GM21367 (cell line): ENCODE measurements at regions not wholly inside any gene's neighbourhood (a gene's known extent, or its start where the extent isn't known, plus 50 kb on each side); places are given as distances from the start of the nearest gene placed in this dataset.

Source experiments
- ATAC-seq: cut with Tn5 transposase; IDR thresholded peaks from one replicate; pipeline ENCODE4 v1.9.1; 2021; ENCODE audit not compliant: unreplicated experiment

DNA sequence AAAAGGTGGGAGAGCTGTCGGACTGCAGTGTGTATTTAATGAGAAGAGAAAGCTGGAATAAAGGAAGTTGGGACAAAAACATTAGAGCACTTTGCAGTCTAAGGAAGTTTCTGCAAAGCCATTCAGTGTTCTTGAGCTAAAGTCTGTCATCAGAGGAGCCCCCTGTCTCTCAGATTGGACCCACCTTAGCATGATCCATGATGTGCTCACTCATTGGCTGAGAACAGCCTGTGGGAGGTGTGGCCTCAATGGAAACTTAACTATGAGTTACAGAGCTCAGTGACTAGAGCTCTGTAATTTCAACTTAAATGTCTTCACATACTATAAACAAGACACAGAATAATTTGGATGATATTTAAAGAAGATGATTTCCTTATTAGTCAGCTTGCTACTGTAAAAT lies 437.0 kb downstream of the BTBD3 start:
- ATAC-seq = no peak

DNA sequence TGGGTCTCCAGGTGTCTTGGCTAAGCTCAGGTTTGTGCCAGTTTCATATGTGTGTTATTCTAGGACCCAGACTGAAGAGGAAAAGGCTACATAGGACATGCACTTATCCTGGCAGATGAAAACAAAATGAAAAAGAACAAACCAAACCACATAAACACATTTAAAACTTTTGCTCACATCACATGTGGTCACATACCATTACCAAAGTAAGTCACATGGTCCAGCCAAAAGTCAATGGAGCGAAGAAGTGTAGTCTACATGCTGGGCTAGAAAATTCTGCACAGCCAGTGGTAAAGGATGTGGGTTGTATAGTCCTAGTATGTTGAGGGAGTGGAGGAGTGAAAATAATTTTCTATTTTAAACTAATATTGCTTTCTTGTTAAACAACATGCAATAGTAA lies 437.5 kb downstream of the BTBD3 start:
- ATAC-seq = no peak

DNA sequence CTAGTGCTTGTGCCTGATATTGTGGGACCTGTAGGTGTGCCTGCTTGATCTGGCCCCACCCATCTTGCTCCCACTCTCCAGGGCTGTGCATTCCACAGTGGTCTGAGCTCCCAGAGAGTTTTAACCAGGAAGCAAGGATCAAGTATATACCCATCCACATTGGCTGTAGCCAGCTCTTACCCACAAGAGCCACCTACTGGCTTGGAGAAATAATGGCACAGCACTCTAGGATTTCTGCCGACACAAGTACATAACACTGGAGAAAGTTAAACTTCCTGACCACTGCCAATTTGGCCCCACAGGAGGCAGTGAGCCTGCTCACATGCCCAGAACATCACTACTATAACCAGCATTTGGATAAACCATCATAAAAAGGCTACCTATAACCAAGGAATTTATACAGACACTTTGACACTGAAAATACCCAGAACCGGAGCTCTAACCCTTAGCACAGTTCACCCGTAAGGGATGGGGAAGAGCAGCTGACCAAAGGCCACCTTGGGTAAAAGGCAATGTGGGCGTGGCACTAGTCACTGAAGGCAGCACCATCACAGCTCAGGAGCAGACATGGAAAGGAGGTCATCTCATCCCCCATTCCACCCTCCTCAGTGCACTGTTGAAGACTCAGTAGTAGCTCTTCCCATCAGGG lies 440.4 kb downstream of the BTBD3 start:
- no peak for ATAC-seq

DNA sequence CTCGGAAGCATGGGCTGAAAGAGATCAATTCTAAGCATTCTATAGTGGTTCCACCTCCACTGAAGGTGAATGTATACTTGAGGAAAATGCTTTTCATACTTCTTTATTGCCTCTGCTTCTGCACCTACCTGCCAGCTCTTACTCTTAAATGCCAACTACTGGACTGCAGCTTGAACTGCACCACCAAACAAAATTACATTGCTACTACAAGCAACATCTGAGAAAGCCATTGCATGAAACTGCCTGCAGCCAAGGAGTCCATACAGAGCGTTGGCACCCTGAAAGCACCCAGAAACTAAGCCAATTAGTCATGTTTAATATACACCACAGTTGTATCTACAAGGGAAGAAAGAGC lies 440.9 kb downstream of the BTBD3 start:
- no peak for ATAC-seq

DNA sequence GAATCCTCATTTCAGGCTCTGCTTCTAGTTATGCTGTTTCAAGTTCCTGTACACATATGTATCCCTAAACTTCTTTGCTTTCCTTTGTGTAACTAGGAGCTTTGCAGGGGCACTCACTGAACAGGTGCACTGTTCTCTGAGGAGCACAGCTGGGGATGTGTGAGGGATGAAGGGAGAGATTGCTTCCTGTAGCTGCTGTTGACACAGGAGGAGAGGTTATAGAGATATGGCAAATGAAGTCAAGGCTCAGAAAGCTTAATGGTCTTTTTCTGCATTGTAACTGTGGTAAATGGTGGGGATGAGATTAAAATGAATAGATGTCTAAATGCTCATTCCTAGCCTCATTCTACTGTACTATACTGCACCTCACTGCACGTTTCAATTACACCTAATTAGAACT lies 454.3 kb downstream of the BTBD3 start:
- no peak for ATAC-seq

DNA sequence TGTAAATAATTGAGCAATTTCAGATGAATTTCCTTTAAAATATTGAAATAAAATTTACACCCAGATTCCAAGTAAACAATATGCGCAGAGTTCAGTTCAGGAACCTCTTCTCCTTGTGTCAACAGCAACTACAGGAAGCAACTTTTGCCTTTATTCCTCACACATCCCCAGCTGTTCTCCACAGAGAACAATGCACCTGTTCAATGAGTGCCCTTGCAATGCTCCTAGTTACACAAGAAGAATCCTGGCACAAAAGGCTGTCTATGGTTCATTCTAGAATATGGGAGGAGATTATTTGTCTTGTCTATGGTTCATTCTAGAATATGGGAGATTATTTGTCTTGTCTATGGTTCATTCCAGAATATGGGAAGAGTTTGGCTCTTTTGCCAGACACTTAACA lies 454.9 kb downstream of the BTBD3 start:
- ATAC-seq = no peak

DNA sequence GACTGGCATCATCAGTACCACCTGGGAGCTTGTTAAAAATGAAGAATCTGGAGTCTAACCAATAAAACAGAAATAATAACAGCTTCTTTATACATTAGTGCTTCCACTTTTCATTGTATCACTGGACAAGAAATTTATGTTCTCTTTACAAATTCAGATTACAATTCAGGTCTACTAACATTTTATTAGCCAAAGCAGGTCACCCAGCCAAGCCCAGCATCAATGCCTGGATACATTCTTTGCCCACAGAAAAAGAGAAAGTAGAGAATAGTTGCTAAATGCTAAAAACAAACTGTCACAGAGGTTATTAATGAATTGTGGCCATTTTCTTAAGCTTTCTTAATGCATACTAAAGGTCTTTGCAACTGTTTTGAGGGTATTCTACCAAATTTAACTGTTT lies 458.3 kb downstream of the BTBD3 start:
- no peak for ATAC-seq

DNA sequence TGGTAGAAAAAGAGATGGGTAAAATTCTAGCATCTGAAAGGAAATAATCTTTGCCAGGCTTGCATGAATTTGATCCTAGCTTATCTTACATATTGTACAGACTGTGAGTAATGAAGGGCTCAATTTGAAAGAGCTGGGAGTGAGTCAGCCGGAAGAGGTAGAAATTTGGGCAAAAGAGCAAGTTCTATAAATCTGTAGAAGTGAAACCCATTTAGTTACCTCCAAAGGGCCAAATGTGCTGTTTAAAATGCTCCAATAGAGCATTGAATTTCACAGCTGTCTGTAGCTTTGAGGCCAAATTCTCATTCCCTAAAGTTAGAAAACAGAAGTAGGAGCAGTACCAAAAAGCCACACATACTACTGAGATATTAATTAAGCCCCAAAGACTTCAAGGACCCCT lies 466.1 kb downstream of the BTBD3 start:
- no peak for ATAC-seq

DNA sequence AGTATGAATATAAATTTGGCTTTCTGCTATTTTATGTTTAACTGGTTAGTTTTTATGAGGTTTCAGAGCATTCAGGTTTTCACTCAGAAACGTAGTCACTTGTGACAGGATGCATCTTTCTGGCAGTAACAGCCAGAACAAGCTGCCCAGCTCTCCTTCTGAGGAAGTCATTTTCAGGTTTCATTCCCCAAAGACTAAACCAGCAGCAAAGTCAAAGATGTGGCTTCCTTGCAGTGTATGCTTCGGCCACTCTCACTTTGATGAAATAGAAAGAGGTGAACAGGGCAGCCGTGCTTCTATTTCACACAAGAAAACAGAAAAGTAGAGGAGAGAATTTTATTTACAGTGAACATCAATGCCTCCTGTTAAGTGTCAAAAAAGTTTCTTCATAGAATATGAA lies 469.1 kb downstream of the BTBD3 start:
- no peak for ATAC-seq

DNA sequence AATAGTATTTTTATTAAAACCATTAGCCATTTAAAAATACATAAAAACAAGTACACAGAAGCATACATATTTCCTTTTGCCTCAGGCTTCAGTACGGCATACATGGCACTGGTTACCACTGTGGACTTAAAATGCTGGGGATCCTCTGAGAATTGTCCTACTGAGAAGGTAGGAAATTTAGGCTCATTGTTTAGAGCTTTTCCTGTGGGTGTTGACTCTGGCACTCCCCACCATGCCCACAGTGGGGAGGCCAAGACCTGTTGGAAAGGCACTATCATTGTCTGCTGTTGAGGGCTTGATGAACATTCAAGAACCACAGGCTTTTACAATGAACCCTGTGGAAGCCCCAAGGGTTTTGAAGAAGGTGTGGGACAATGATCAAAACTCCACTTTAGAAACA lies 473.4 kb downstream of the BTBD3 start:
- ATAC-seq = no peak

DNA sequence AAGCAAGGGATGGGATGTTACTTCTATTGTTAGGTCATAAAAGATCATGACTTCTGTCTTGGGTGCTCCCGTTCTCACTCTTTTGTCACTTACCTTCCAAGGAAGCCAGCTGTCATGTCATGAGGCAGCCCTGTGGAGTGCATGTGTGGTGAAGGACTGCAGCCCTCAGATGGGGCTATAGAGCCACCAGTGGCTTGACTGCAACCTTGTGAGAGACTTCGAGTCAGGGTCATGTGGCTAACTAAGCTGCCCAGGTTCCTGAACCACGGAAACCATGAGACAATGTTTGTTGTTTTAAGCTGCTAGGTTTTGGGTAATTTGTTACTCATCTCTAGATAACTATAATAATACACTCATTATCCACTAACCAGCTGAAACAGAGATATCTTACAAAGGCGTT lies 477.1 kb downstream of the BTBD3 start:
- no peak for ATAC-seq

DNA sequence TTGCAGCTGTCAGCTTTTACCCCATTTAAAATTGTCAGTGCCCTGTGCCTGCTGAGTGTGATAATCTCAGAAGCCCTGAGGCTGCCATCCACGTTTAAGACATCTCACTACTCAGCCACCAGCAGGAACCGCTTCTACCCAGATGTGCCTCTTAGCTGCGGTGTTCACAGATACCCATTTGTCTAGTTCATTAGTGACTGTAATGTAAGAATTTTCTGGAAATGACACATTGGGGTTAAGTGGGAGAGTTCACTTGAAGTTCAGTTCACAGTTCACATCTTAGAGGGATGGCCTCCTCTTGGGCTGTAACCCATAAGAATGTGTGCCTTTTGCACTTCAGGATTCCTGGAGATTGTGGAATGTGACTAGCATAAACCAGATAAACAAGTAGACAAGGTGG lies 477.7 kb downstream of the BTBD3 start:
- ATAC-seq = no peak

DNA sequence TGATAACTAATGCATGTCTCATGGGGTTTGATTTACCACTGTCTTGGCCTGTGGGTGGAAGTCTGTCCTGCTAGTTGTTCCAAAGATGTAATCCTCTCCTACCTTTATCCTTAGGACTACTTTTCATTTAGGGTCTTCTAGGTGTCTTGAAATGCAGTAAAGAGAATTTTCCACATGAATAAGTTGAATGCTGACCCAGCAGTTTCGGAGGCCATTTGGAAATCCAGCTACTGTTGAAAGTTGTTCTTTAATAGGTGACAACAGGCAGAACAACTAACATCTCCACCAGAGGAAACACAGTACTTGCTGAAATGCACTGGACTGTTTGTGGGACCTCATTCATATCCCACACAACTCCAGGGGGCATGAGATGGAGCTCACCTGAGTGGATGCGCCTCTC lies 478.1 kb downstream of the BTBD3 start:
- ATAC-seq = no peak

DNA sequence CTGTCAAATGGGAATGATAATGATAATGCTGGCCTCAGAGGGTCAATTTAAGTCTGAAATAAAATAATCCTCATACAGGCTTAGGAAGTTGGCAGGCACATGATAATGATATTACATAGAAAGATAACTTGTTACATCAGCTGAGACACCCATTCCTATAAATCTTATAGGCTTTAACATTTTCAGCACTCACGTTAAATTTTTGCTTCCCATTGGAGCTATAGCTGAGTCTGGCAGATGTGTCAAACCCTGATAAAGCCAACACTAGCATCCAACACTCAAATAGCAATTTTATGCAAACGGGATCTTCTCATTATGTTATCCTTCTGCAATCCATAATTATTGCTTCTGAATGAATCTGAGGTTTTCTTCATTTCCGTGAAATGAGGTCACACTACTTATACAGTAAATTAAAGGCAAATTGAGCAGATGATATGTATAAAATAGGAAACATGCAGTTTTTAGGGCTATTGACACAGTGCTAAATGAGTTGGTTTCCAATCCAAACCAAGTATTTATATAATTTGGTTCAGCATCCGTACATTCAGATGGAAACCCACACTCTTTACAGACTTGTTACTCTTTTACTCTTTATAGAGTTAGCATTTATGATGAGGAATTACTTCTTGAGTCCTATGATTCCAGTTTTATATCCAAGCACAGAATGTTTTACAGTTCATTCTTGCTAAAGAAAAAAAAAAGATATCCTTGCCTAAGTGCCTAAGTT lies 481.6 kb downstream of the BTBD3 start:
- no peak for ATAC-seq

DNA sequence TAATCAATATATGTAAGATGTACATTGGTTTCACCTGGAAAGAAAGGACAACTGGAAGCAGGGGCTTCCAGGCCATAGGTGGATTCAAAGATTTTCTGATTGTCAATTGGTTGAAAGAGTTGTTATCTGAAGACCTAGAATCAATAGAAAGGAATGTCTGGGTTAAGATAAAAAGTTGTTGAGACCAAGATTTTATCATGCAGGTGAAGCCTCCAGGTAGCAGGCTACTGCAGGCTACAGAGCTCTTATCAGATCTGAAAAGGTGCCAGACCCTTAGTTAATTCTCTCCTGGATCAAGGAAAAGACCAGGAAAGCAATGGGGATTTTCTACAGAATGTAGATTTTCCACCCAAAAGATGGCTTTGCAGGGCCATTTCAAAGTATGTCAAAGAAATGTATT lies 487.2 kb downstream of the BTBD3 start:
- ATAC-seq = no peak

DNA sequence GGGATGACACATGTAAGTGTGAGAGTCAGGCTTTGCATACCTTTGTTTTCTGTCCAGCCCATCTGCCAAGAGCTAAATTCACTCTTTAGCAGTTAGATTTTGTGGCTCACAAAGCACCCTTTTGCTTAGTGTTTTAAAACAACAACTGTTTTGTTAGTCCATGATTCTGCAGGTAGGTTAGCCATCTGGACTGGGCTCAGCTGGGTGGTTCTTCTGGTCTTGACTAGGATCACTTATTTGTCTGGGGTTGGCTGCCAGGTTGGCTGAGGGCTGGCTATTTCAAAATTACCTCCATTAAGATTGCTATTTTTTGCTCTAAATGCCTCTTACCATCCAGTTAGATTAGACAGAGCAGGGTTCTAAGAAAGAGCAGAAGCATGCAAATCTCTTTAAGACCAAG lies 489.3 kb downstream of the BTBD3 start:
- no peak for ATAC-seq

DNA sequence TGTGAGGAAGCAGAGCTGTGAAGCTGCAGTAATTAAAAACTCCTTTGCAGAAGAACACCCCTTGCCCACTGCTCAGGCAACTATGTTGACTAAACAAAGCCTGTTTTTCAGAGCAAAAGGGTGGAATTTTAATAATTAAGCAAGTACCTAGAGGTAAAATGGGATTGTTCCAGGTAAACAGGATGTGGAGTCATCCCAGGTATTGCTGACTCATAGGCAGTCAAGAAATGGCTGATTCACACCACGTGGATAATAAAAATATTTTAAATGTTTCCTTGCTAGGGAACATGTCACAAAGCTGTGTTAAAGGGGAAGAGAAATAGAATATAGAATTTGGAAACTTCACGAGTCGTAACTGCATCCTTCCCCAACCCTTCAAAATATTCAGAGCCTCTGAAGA lies 491.8 kb downstream of the BTBD3 start:
- no peak for ATAC-seq

DNA sequence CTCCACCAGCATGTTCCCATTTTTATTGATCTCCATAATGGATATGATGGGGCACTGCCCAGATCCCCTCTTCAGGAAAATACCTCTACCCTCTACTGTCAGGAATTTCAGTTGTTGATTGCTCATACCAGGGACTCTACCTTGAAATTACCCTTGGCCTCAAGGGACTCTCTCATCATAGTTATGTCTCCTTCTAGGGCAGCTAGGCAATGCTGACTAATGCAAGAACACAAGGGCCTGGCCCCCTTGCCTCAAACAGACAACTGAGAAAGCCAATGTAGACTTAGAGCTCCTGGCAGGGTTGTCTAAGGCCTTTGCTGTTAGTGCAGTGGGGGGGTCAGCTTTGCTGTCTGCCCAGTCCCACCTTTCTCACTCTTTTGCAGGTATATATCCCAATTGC lies 493.1 kb downstream of the BTBD3 start:
- no peak for ATAC-seq

DNA sequence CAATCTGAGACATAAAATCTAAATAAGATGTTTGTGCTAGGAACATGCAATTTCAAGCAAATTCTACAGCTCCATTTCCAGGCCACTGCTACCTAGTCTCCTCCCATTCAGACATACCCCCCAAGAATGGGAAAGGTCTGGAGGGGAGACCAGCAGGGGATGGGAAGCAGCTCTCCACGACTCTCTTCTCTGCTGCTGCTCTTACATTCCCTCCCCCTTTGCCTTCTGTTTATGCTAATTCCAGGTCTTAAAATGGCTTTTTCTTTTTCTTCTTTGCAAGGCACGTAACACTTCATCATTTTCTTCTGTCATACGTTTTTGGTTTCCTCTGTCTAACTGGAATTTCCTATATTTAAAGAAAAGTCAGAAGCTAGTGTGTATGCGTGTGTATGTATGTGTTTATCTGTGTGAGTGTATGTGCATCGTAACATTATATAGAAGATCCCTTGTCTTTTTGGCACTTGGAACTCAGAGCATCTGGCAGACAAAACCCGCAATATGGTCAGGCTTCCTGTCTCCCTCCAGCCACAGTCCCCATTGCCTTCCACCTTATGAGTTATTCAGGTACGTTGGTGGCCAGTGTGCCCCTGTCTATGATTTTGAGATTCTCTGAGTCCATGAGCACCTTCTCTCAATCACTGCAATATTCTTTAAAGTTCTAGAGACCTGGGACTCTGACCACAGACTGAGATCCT lies 493.7 kb downstream of the BTBD3 start:
- ATAC-seq = no peak

DNA sequence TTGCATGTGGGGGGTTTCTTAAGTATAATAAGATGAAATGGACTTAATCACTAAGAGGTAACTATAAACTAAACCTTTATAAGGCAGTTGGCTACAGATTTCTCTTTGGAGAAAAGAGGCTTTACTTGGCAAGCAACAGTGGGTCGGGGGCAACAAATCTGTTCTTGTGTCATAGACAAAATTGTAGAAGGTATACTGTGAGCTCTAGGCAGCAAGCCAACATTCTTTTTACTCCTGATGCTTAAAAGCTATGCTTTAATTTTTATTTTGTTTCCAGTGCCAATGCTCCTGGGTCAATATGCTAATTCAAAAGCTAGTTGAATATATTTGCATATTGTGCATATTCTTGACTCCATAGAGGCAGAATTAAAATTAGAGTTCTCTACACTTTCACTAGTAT lies 495.4 kb downstream of the BTBD3 start:
- ATAC-seq = no peak

DNA sequence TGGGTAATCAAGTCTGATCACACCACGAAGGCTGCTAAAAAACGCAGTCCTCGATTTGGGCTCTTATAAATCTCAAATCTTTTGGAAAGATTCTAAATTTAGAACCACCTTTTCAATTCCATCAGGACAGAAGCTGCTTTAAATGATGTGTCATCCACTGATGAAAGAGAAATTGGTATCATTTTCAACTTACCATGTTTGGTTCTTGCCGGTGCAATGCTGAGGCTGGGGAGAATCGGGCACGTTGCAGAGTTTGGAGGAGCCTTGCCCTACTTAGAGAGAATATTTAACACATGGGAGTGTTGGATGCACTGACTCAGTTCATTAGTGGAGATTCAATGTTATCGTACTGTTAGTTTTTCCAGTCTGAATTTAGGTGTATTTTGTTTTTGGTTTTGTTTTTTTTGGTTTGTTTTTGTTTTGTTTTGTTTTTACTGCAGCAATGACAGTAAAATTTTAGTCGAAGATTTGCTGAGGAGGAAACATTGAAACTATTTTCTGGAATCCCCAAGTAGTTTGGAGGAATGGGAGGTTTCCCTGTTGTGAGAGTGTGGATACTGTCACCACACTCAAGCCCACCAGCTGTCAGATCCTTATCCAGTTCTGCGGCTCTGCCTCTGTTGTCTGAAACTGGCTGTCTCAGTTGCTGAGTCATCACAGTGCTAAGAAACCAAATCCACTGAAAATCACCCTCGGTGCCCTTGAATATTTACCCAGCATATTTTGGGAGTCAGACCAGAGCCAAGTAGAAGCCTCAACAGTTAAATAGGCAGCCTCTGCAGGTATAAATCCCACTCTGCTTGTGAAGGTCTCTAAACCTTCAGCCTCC lies 497.0 kb downstream of the BTBD3 start:
- no peak for ATAC-seq

DNA sequence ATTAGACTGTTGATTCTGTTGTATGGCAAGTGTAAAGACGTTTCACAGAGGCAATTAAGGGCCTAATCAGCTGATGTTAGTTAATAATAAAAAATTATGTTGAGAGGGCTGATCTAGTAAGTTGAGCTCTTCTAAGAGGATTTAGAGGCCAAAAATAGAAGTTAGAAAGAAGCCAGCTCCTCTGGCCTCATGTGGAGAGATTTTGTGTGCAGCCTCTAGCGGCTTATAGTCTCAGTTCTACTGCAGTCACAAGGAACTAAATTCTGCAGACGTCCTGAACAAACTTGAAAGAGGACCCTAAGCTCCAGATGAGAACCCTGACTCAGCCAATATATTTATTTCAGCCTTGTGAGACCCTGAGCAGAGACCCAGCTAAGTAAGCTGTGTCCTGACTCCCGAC lies 498.6 kb downstream of the BTBD3 start:
- no peak for ATAC-seq
